Muscle layer of duodenum (tissue), 2 donors: ENCODE measurements at regions not wholly inside any gene's neighbourhood (a gene's known extent, or its start where the extent isn't known, plus 50 kb on each side); places are given as distances from the start of the nearest gene placed in this dataset.
"Not testable (repeated sequence)": the region's sequence is repeated elsewhere in the genome, so short reads cannot be mapped to it uniquely, and the experiment has no call there.

Experiments
- H3K27ac ChIP-seq: one replicate; pipeline ENCODE4 v1.7.0; 2013; ENCODE audit warnings: mild to moderate bottlenecking, low read length
- H3K27me3 ChIP-seq: one replicate; pipeline ENCODE4 v1.7.0; 2013; ENCODE audit warnings: low read depth, mild to moderate bottlenecking, control low read depth, low read length
- H3K36me3 ChIP-seq, 2 donors: one replicate each; pipeline ENCODE4 v1.7.0; 2013; ENCODE audit warnings: low read length in 2 of 2, control low read depth in 1 of 2, mild to moderate bottlenecking in 1 of 2; ENCODE audit not compliant: insufficient read depth in 2 of 2, control insufficient read depth in 1 of 2
- H3K4me1 ChIP-seq, 2 donors: one replicate each; pipeline ENCODE4 v1.7.0; 2013; ENCODE audit warnings: low read length in 2 of 2, mild to moderate bottlenecking in 2 of 2, control low read depth in 1 of 2, moderate library complexity in 1 of 2; ENCODE audit not compliant: insufficient read depth in 2 of 2, control insufficient read depth in 1 of 2
- H3K4me3 ChIP-seq, 2 donors: one replicate each; pipeline ENCODE4 v1.7.0; 2013; ENCODE audit warnings: low read length in 2 of 2, low read depth in 1 of 2, mild to moderate bottlenecking in 1 of 2
- H3K9me3 ChIP-seq, 2 donors: one replicate each; pipeline ENCODE4 v1.7.0; 2013; ENCODE audit warnings: low read length in 2 of 2, control low read depth in 1 of 2, mild to moderate bottlenecking in 1 of 2; ENCODE audit not compliant: control insufficient read depth in 1 of 2
- donor health status: healthy.

- Histone ChIP-seq H3K27me3 (no peaks in the 10 kb centered on the region), H3K27ac (no peak overlapping the region), H3K4me1 (no peaks in the 10 kb centered on the region), H3K4me3 (no peak overlapping the region), H3K9me3 (no peaks in the 10 kb centered on the region), H3K36me3 (no peaks in the 10 kb centered on the region)
Observed at GRCh38 chr10:9103301-9103700, 1048.8 kb downstream of the GATA3 start.

GRCh38 chr10:9111976-9112375 is 1057.5 kb downstream of the GATA3 start:
- Histone ChIP-seq H3K4me1 (no peaks in the 10 kb centered on the region), H3K4me3 (no peak overlapping the region), H3K27me3 (no peaks in the 10 kb centered on the region), H3K9me3 (no peaks in the 10 kb centered on the region), H3K27ac (no peak overlapping the region), H3K36me3 (no peaks in the 10 kb centered on the region)

GRCh38 chr10:9126728-9127127 is 1072.2 kb downstream of the GATA3 start:
- H3K27ac ChIP-seq: no peak overlapping the region
- no peak overlapping the region for H3K4me3 ChIP-seq
- H3K4me1 ChIP-seq: no peaks in the 10 kb centered on the region
- H3K9me3 ChIP-seq: no peaks in the 10 kb centered on the region
- H3K36me3 ChIP-seq: no peaks in the 10 kb centered on the region
- no peaks in the 10 kb centered on the region for H3K27me3 ChIP-seq

GRCh38 chr10:9137368-9137767 is 1082.9 kb downstream of the GATA3 start:
- H3K36me3 ChIP-seq: no peaks in the 10 kb centered on the region

GRCh38 chr10:9138829-9139228 is 1084.3 kb downstream of the GATA3 start:
- H3K9me3 ChIP-seq, H3K36me3 ChIP-seq, H3K4me1 ChIP-seq, H3K27ac ChIP-seq, H3K27me3 ChIP-seq, H3K4me3 ChIP-seq: not testable (repeated sequence)

More at GRCh38 chr10:9137368-9137767, 1082.9 kb downstream of the GATA3 start:
- no peak overlapping the region for H3K27ac ChIP-seq
- no peaks in the 10 kb centered on the region for H3K4me1 ChIP-seq
- H3K9me3 ChIP-seq: no peaks in the 10 kb centered on the region
- H3K27me3 ChIP-seq: no peaks in the 10 kb centered on the region
- H3K4me3 ChIP-seq: no peak overlapping the region

GRCh38 chr10:9140373-9140772 is 1085.9 kb downstream of the GATA3 start:
- no peaks in the 10 kb centered on the region for H3K27me3 ChIP-seq
- no peaks in the 10 kb centered on the region for H3K4me1 ChIP-seq
- H3K4me3 ChIP-seq: no peak overlapping the region
- H3K9me3 ChIP-seq: no peaks in the 10 kb centered on the region
- no peak overlapping the region for H3K27ac ChIP-seq
- no peaks in the 10 kb centered on the region for H3K36me3 ChIP-seq

- no peaks in the 10 kb centered on the region for H3K36me3 ChIP-seq
- H3K4me1 ChIP-seq: no peaks in the 10 kb centered on the region
- no peaks in the 10 kb centered on the region for H3K27me3 ChIP-seq
- H3K9me3 ChIP-seq: no peaks in the 10 kb centered on the region
- H3K4me3 ChIP-seq: no peak overlapping the region
- no peak overlapping the region for H3K27ac ChIP-seq
Observed at GRCh38 chr10:9147475-9147874, 1093.0 kb downstream of the GATA3 start.

GRCh38 chr10:9149134-9149533 is 1094.6 kb downstream of the GATA3 start:
- Histone ChIP-seq H3K9me3 (no peaks in the 10 kb centered on the region), H3K4me1 (no peaks in the 10 kb centered on the region), H3K4me3 (no peak overlapping the region), H3K36me3 (no peaks in the 10 kb centered on the region), H3K27me3 (no peaks in the 10 kb centered on the region), H3K27ac (no peak overlapping the region)

GRCh38 chr10:9153057-9153456 is 1098.6 kb downstream of the GATA3 start:
- not testable (repeated sequence) for H3K4me1 ChIP-seq, H3K27ac ChIP-seq, H3K27me3 ChIP-seq, H3K36me3 ChIP-seq, H3K4me3 ChIP-seq, H3K9me3 ChIP-seq

GRCh38 chr10:9157656-9158055 is 1103.2 kb downstream of the GATA3 start:
- Histone ChIP-seq H3K27me3 (no peaks in the 10 kb centered on the region), H3K9me3 (peaks cover 0 to 6% of the 10 kb centered on the region in 2 donors), H3K36me3 (no peaks in the 10 kb centered on the region), H3K27ac (no peak overlapping the region), H3K4me3 (no peak overlapping the region), H3K4me1 (no peaks in the 10 kb centered on the region)

- Histone ChIP-seq H3K9me3 (peaks cover 0 to 6% of the 10 kb centered on the region in 2 donors), H3K4me3 (no peak overlapping the region), H3K36me3 (no peaks in the 10 kb centered on the region), H3K27me3 (no peaks in the 10 kb centered on the region), H3K4me1 (no peaks in the 10 kb centered on the region), H3K27ac (no peak overlapping the region)
Observed at GRCh38 chr10:9158675-9159074, 1104.2 kb downstream of the GATA3 start.

GRCh38 chr10:9160275-9160674 is 1105.8 kb downstream of the GATA3 start:
- H3K4me3 ChIP-seq: no peak overlapping the region
- peaks cover 3 to 6% of the 10 kb centered on the region in 2 donors for H3K9me3 ChIP-seq
- no peaks in the 10 kb centered on the region for H3K36me3 ChIP-seq
- no peaks in the 10 kb centered on the region for H3K4me1 ChIP-seq
- no peak overlapping the region for H3K27ac ChIP-seq
- no peaks in the 10 kb centered on the region for H3K27me3 ChIP-seq
